HEK293T (cell line): ENCODE measurements at regions not wholly inside any gene's neighbourhood (a gene's known extent, or its start where the extent isn't known, plus 50 kb on each side); places are given as distances from the start of the nearest gene placed in this dataset.

Experiments
- BHLHE40 ChIP-seq: fragments of 450-650 bp; IDR thresholded peaks from 2 replicates; pipeline ENCODE4 v1.6.1; 2016; ENCODE audit warnings: mild to moderate bottlenecking, moderate library complexity, borderline replicate concordance
- CTBP1 ChIP-seq: fragments of 450-650 bp; IDR thresholded peaks from 2 replicates; pipeline ENCODE4 v1.6.1; 2016; ENCODE audit warnings: borderline replicate concordance
- FOXM1 ChIP-seq: fragments of 450-650 bp; IDR thresholded peaks from 2 replicates; pipeline ENCODE4 v1.6.1; 2017; ENCODE audit warnings: mild to moderate bottlenecking, borderline replicate concordance
- HDGF ChIP-seq: fragments of 450-650 bp; IDR thresholded peaks from 2 replicates; pipeline ENCODE4 v1.6.1; 2017; ENCODE audit warnings: antibody characterized with exemption, borderline replicate concordance
- SP1 ChIP-seq: fragments of 450-650 bp; IDR thresholded peaks from 2 replicates; pipeline ENCODE4 v1.6.1; 2017
- ZNF384 ChIP-seq: fragments of 450-650 bp; IDR thresholded peaks from 2 replicates; pipeline ENCODE4 v1.6.1; 2016

DNA sequence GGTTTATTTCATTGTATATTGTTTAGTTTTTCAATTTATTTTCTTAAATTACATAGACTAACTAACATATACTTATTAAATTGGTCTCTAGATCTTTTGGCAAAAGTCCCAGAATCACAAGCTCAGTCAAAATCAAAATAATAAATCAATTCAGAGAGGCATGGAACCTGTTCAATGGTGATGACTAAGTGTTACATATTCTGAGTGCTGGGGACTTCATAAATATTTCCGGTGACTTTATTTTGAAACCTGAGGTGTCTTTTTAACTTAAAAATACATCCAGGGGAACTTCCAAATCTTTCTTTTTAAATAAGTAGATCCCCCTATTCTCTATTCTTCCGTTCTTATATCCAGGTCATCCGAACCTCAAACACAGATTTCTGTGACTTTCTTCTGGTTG, 89.6 kb upstream of the ZNF804B start:
- TF ChIP-seq CTBP1 (no peak), FOXM1 (no peak), BHLHE40 (no peak), HDGF (no peak), ZNF384 (no peak), SP1 (no peak)
